Bronchial epithelial cell (primary cell): ENCODE measurements at regions not wholly inside any gene's neighbourhood (a gene's known extent, or its start where the extent isn't known, plus 50 kb on each side); places are given as distances from the start of the nearest gene placed in this dataset.

Experiments
- DNase-seq: peaks from one replicate; pipeline ENCODE4 v3.0.0-alpha.2; 2010; ENCODE audit warnings: low read depth
- FAIRE-seq: peaks from 2 replicates; lab custom pipeline; 2011; peaks lifted over from hg19 to GRCh38; lab: Jason Lieb, UNC
- H3K27me3 ChIP-seq: 2 replicates; pipeline ENCODE4 v1.5.1; 2011; ENCODE audit warnings: low read length; ENCODE audit not compliant: control insufficient read depth, insufficient read depth
- H3K36me3 ChIP-seq: 2 replicates; pipeline ENCODE4 v1.5.1; 2011; ENCODE audit warnings: low read length; ENCODE audit not compliant: control insufficient read depth, insufficient read depth
- H3K4me3 ChIP-seq: 2 replicates; pipeline ENCODE4 v1.5.1; 2011; ENCODE audit warnings: mild to moderate bottlenecking, low read depth, low read length, control low read depth
- TF ChIP-seq, protein P1 (sequence below): IDR thresholded peaks from 2 replicates; pipeline ENCODE4 v1.5.1; 2011; ENCODE audit warnings: mild to moderate bottlenecking, moderate library complexity, low read length, control low read depth, inconsistent platforms; ENCODE audit not compliant: insufficient read depth, severe bottlenecking

DNA sequence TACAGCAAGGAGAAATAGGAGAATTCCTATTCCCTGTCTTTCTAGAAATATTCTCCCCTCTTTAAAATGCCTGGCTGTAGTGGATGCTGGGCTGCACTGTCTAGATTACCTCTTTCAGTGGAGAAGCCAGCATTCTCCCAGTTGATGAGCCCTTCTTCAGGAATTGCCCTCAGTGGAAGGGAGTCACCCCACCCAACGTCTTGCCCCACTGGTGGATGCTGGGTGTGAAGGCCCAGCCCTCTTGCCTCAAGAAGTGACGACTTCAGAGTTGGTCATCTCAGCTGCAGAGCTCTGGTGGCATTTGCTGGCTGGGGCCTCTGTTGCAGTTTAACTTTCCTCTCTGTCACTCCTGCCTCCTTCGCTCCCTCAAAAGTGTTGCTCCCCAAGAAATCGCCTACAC lies 248.2 kb downstream of the ATG4C start:
- DNase-seq: no peak
- H3K4me3 ChIP-seq: no peak overlapping the region
- H3K36me3 ChIP-seq: no peaks in the 10 kb centered on the region
- TF ChIP-seq, protein P1, sequence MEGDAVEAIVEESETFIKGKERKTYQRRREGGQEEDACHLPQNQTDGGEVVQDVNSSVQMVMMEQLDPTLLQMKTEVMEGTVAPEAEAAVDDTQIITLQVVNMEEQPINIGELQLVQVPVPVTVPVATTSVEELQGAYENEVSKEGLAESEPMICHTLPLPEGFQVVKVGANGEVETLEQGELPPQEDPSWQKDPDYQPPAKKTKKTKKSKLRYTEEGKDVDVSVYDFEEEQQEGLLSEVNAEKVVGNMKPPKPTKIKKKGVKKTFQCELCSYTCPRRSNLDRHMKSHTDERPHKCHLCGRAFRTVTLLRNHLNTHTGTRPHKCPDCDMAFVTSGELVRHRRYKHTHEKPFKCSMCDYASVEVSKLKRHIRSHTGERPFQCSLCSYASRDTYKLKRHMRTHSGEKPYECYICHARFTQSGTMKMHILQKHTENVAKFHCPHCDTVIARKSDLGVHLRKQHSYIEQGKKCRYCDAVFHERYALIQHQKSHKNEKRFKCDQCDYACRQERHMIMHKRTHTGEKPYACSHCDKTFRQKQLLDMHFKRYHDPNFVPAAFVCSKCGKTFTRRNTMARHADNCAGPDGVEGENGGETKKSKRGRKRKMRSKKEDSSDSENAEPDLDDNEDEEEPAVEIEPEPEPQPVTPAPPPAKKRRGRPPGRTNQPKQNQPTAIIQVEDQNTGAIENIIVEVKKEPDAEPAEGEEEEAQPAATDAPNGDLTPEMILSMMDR: no peak
- FAIRE-seq: no peak
- H3K27me3 ChIP-seq: no peaks in the 10 kb centered on the region

DNA sequence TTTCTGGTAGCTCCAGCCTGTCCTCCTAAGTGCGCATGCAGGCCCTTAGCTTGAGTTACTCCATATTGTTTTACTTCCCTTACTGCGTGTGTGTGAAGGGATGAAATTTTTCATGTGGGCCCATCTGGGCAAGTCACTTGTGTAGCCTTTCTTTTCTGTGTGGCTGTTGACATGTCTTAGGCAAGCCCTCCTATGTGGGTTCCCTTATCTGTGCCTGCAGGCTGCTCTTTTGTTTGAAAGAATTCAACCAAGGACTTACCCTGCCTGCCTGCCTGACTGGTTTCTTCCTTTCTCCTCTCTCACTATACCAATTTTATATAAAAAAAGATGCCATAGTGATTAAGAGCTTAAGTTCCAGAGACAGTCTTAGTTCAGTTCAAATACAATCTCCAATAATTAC lies 249.3 kb downstream of the ATG4C start:
- FAIRE-seq: no peak
- TF ChIP-seq, protein P1: no peak

DNA sequence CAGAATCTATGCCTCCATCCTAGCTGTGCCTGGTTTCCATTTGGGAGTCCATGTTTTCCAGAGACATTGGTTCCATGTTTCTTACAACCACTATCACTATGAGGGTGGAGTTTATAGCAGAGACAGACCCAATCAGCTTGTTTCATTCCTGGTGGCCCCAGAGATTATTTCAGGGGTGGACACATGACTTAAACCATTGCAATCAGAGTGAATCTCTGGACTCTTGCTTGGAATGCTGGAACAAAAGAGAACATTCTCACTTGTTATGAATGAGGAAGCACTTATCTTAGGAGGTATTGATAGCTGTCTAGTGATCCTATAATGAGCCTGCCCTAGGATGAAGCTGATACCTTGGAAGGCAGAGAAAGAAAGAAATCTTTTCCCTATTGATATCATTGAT lies 250.3 kb downstream of the ATG4C start:
- DNase-seq: no peak
- FAIRE-seq: no peak
- no peaks in the 10 kb centered on the region for H3K36me3 ChIP-seq
- no peaks in the 10 kb centered on the region for H3K27me3 ChIP-seq
- no peak overlapping the region for H3K4me3 ChIP-seq
- TF ChIP-seq, protein P1: no peak

More for the DNA sequence above, 249.3 kb downstream of the ATG4C start:
- DNase-seq: no peak
- H3K27me3 ChIP-seq: no peaks in the 10 kb centered on the region
- H3K4me3 ChIP-seq: no peak overlapping the region
- H3K36me3 ChIP-seq: no peaks in the 10 kb centered on the region

DNA sequence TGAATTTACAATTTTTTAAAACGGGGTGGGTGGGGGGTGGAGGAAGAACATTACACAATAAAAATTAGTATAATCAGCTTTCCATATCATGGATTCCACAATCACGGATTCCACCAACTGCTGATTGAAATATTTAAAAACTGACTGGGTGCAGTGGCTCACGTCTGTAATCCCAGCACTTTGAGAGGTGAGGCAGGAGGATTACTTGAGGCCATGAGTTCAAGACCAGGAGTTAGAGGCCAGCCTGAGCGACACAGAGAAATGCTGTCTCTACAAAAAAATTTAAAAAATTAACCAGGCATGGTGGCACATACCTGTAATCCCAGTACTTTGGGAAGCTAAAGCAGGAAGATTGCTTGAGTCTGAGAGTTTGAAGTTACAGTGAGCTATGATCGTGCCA lies 254.7 kb downstream of the ATG4C start:
- TF ChIP-seq, protein P1: no peak
- Histone ChIP-seq H3K27me3 (no peaks in the 10 kb centered on the region), H3K36me3 (no peaks in the 10 kb centered on the region), H3K4me3 (no peak overlapping the region)
- FAIRE-seq (no peak), DNase-seq (no peak)

DNA sequence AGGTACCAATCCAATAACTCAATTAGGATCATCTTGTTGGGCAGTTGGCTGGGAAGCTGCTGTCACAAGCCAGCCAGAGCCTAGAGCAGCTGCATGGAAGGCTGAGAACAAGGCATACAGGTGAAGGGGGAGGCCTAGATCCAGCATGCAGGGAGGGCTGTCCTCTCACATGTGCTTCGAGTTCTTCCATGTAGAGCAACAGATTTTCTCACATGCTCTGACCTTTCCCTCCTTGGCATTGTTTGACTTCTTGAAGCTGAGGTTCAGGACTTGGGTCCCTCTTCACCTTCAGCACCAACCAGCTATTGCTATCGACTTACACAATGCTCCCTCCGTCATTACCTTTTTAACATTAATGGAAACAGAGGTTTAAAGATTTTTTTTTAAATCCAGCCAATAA lies 257.7 kb downstream of the ATG4C start:
- Histone ChIP-seq H3K4me3 (no peak overlapping the region), H3K27me3 (no peaks in the 10 kb centered on the region), H3K36me3 (no peaks in the 10 kb centered on the region)
- TF ChIP-seq, protein P1: no peak
- FAIRE-seq: no peak
- DNase-seq: no peak

DNA sequence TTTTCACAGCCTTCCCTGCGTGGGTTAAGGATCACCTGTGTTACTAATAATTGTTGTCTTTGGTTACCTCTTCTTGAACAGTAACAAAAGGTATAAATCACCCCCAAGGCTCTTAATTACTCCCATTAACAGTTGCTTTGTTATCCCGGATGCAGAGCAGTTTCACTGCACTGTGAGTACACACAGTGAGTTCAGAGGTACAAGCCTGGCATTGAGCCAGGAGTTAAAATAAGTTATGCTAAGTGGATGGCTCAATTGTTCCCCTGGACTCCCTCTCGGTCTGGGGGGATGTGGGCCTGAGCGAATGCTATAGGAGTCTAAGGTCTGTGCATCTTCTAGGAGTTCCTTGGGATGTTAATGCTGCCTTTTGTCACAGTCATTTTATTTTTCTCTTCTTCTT lies 258.3 kb downstream of the ATG4C start:
- FAIRE-seq (no peak), DNase-seq (no peak)
- TF ChIP-seq, protein P1: no peak
- Histone ChIP-seq H3K27me3 (no peaks in the 10 kb centered on the region), H3K4me3 (no peak overlapping the region), H3K36me3 (no peaks in the 10 kb centered on the region)
